Colonic mucosa (tissue), 4 donors: ENCODE measurements at regions not wholly inside any gene's neighbourhood (a gene's known extent, or its start where the extent isn't known, plus 50 kb on each side); places are given as distances from the start of the nearest gene placed in this dataset.

Experiments used
- DNase-seq: peaks from one replicate; pipeline ENCODE4 v3.0.0-alpha.2; 2020
- H3K27ac ChIP-seq: fragments of 200-600 bp; one replicate; pipeline ENCODE4 v1.8.0; 2021
- H3K27me3 ChIP-seq: fragments of 200-600 bp; one replicate; pipeline ENCODE4 v1.8.0; 2021
- H3K36me3 ChIP-seq: fragments of 200-600 bp; one replicate; pipeline ENCODE4 v1.8.0; 2021
- H3K4me1 ChIP-seq: fragments of 200-600 bp; one replicate; pipeline ENCODE4 v1.8.0; 2021; ENCODE audit warnings: mild to moderate bottlenecking
- H3K4me3 ChIP-seq: fragments of 200-600 bp; one replicate; pipeline ENCODE4 v1.8.0; 2021
- H3K9ac ChIP-seq, 2 donors: one replicate each; pipeline ENCODE4 v1.7.0; 2013; ENCODE audit warnings: control low read depth in 2 of 2, low read depth in 2 of 2, low read length in 2 of 2
- H3K9me3 ChIP-seq: fragments of 200-600 bp; one replicate; pipeline ENCODE4 v1.8.0; 2021
- CTCF ChIP-seq: fragments of 200-600 bp; IDR thresholded peaks from one replicate; pipeline ENCODE4 v1.8.0; 2022; ENCODE audit warnings: antibody characterized with exemption, mild to moderate bottlenecking
- intact Hi-C: fragments of 100-400 bp; cut with DNase I; formaldehyde crosslinking; loops from one replicate; pipeline ENCODE4 v1.14.1; 2022
- donor health status: healthy.
- donor health status: DM: no; HTN: no; CAD: no.
- donor health status: DM: no; HTN: no; CAD: no.

GRCh38 chr3:22199095-22199494 lies 448.1 kb upstream of the ZNF385D start:
- H3K27me3 ChIP-seq: no peaks in the 10 kb centered on the region
- intact Hi-C loops: no loop called here
- H3K4me1 ChIP-seq: no peaks in the 10 kb centered on the region
- no peak overlapping the region for H3K4me3 ChIP-seq
- H3K27ac ChIP-seq: no peak overlapping the region
- no peak overlapping the region for H3K9ac ChIP-seq
- no peaks in the 10 kb centered on the region for H3K9me3 ChIP-seq
- no peaks in the 10 kb centered on the region for H3K36me3 ChIP-seq
- no peak for TF ChIP-seq CTCF
- no peak for DNase-seq

GRCh38 chr3:22208844-22209243 lies 457.8 kb upstream of the ZNF385D start:
- no peak for DNase-seq
- TF ChIP-seq CTCF: no peak
- no peak overlapping the region for H3K27ac ChIP-seq
- H3K9me3 ChIP-seq: no peaks in the 10 kb centered on the region
- H3K36me3 ChIP-seq: no peaks in the 10 kb centered on the region
- no peak overlapping the region for H3K4me3 ChIP-seq
- no peak overlapping the region for H3K9ac ChIP-seq
- intact Hi-C loops: no loop called here
- no peaks in the 10 kb centered on the region for H3K4me1 ChIP-seq
- H3K27me3 ChIP-seq: no peaks in the 10 kb centered on the region

- no peaks in the 10 kb centered on the region for H3K36me3 ChIP-seq
- no peaks in the 10 kb centered on the region for H3K9me3 ChIP-seq
- no peaks in the 10 kb centered on the region for H3K4me1 ChIP-seq
- no peaks in the 10 kb centered on the region for H3K27me3 ChIP-seq
- no peak for DNase-seq
- H3K9ac ChIP-seq: no peak overlapping the region
- no peak overlapping the region for H3K27ac ChIP-seq
- TF ChIP-seq CTCF: no peak
- H3K4me3 ChIP-seq: no peak overlapping the region
- intact Hi-C loops: no loop called here
Measured at GRCh38 chr3:22209578-22209977, 458.6 kb upstream of the ZNF385D start.

GRCh38 chr3:22210693-22211092 lies 459.7 kb upstream of the ZNF385D start:
- intact Hi-C loops: no loop called here
- Histone ChIP-seq H3K9me3 (no peaks in the 10 kb centered on the region), H3K36me3 (no peaks in the 10 kb centered on the region), H3K9ac (no peak overlapping the region), H3K4me3 (no peak overlapping the region), H3K4me1 (no peaks in the 10 kb centered on the region), H3K27me3 (no peaks in the 10 kb centered on the region), H3K27ac (no peak overlapping the region)
- no peak for TF ChIP-seq CTCF
- no peak for DNase-seq

GRCh38 chr3:22216601-22217000 lies 465.6 kb upstream of the ZNF385D start:
- H3K9me3 ChIP-seq: no peaks in the 10 kb centered on the region
- no peak for TF ChIP-seq CTCF
- intact Hi-C loops: no loop called here
- no peaks in the 10 kb centered on the region for H3K4me1 ChIP-seq
- no peak overlapping the region for H3K9ac ChIP-seq
- H3K27me3 ChIP-seq: no peaks in the 10 kb centered on the region
- H3K27ac ChIP-seq: no peak overlapping the region
- DNase-seq: no peak
- H3K36me3 ChIP-seq: no peaks in the 10 kb centered on the region
- H3K4me3 ChIP-seq: no peak overlapping the region

- DNase-seq: no peak
- Histone ChIP-seq H3K27ac (no peak overlapping the region), H3K4me3 (no peak overlapping the region), H3K4me1 (no peaks in the 10 kb centered on the region), H3K27me3 (no peaks in the 10 kb centered on the region), H3K9ac (no peak overlapping the region), H3K9me3 (no peaks in the 10 kb centered on the region), H3K36me3 (no peaks in the 10 kb centered on the region)
- TF ChIP-seq CTCF: no peak
- intact Hi-C loops: no loop called here
Measured at GRCh38 chr3:22225161-22225560, 474.2 kb upstream of the ZNF385D start.
